ENCODE measurements at regions not wholly inside any gene's neighbourhood (a gene's known extent, or its start where the extent isn't known, plus 50 kb on each side); places are given as distances from the start of the nearest gene placed in this dataset.

DNA sequence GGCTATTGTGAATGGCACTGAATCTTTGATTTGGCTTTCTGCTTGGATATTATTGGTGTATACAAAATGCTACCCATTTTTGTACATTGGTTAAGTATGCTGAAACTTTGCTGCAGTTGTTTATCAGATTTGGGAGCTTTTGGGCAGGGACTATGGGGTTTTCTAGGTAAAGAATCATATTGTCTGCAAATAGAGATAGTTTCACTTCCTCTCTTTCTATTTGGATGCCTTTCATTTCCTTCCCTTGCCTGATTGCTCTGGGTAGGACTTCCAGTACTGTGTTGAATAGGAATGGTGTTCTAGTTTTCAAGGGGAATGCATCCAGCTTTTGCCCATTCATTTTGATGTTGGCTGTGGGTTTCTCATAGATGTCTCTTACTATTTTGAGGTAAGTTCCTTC, 489.1 kb upstream of the LRATD1 start:
- Histone ChIP-seq H3K36me3 (replicated peaks in 1 of 2; ENCODE audit: insufficient read depth in 1 of 2, low read depth in 2 of 2) (no peaks in the 10 kb centered on the region), H3K9me3 (no peaks in the 10 kb centered on the region), H3K4me1 (no peaks in the 10 kb centered on the region), H3K27ac (no peak overlapping the region), H3K27me3 (no peaks in the 10 kb centered on the region), H3K4me3 (no peak overlapping the region)
- intact Hi-C loops (cut with DNase I): no loop called here
- ATAC-seq: no peak
- no peak for DNase-seq
- TF ChIP-seq POLR2A (IDR thresholded peaks at IDR 0.05): no peak
- no peak for TF ChIP-seq CTCF (IDR thresholded peaks at IDR 0.05)

- DNase-seq (no peak), ATAC-seq (no peak)
- 19 to 26% methylated on average over 1 of the region's 1 CpG for WGBS, 2 donors
- no peaks in the 10 kb centered on the region for H3K4me1 ChIP-seq
- intact Hi-C loops (cut with DNase I): no loop called here
- no peaks in the 10 kb centered on the region for H3K9me3 ChIP-seq
- no peak overlapping the region for H3K27ac ChIP-seq
- H3K36me3 ChIP-seq (replicated peaks in 1 of 2; ENCODE audit: insufficient read depth in 1 of 2, low read depth in 2 of 2): no peaks in the 10 kb centered on the region
- no peaks in the 10 kb centered on the region for H3K27me3 ChIP-seq
- TF ChIP-seq POLR2A (IDR thresholded peaks at IDR 0.05) (no peak), CTCF (IDR thresholded peaks at IDR 0.05) (no peak)
- no peak overlapping the region for H3K4me3 ChIP-seq
Measured at GRCh38 chr2:14148216-14148615, 484.3 kb upstream of the LRATD1 start.

- no peak for ATAC-seq
- Histone ChIP-seq H3K27ac (no peak overlapping the region), H3K27me3 (no peaks in the 10 kb centered on the region), H3K4me1 (no peaks in the 10 kb centered on the region), H3K4me3 (no peak overlapping the region), H3K36me3 (replicated peaks in 1 of 2; ENCODE audit: insufficient read depth in 1 of 2, low read depth in 2 of 2) (no peaks in the 10 kb centered on the region), H3K9me3 (no peaks in the 10 kb centered on the region)
- intact Hi-C loops (cut with DNase I): no loop called here
- TF ChIP-seq CTCF (IDR thresholded peaks at IDR 0.05) (no peak), POLR2A (IDR thresholded peaks at IDR 0.05) (no peak)
- DNase-seq: no peak
Measured at GRCh38 chr2:14157816-14158215, 474.7 kb upstream of the LRATD1 start.

DNA sequence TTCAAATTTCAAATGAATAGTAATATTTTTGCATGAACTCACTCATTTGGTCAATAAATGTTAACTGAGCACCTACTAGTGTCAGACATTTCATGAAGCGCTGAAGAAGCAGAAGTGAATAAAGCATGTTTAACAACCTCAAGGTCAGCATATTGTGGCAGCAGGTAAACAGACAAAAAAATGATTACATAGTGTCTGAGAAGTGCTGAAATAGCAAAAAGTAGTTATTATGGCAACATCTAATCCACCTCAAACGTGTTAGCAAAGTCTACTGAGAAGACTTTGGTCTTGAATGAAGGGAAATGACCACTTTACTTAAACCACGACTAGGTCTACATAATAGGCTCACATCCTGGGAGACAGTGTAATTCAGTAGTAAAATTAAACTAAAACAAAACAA, 452.2 kb upstream of the LRATD1 start:
- 67 to 70% methylated on average over 3 of the region's 3 CpGs for WGBS, 2 donors
- Histone ChIP-seq H3K4me1 (no peaks in the 10 kb centered on the region), H3K27ac (no peak overlapping the region), H3K36me3 (replicated peaks in 1 of 2; ENCODE audit: insufficient read depth in 1 of 2, low read depth in 2 of 2) (no peaks in the 10 kb centered on the region), H3K4me3 (no peak overlapping the region), H3K9me3 (no peaks in the 10 kb centered on the region), H3K27me3 (no peaks in the 10 kb centered on the region)
- DNase-seq (no peak), ATAC-seq (no peak)
- intact Hi-C loops (cut with DNase I): no loop called here
- no peak for TF ChIP-seq POLR2A (IDR thresholded peaks at IDR 0.05)
- TF ChIP-seq CTCF (IDR thresholded peaks at IDR 0.05): no peak

DNA sequence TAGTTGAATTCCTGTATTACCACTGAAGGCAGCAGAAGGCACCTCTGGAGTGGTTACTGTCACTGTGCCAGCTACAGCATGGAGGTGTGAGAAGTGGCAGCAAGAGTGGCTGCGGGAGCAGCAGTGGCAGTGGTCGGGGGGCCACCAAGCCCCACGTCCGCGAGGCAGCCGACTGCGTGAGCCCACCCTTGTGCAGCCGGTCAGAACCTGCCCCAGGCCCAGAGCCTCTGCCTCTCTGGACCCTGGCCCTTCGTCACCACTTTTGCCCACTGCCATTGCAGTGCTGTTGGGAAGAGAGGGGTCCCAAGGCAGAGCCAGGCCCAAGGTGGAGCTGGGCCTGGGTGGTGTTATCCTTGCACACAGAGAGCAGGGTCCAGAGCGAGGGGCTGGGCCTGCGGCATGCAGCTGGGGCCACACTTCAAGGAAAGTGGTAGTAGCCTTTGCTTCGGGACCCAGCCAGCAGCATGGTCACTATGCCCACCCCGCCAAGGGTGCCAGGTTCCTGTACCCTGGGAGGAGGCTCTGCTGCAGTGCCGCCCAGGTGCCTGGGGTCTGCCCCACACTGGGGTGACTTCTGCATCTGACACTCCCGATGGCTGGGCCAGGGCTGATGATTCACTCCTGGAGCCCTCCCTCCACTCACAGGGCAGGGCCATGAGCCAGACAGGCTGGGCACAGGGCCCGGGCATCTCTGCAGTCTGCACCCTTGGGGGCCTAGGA, 450.1 kb upstream of the LRATD1 start:
- Histone ChIP-seq H3K4me1 (no peaks in the 10 kb centered on the region), H3K9me3 (no peaks in the 10 kb centered on the region), H3K36me3 (replicated peaks in 1 of 2; ENCODE audit: insufficient read depth in 1 of 2, low read depth in 2 of 2) (no peaks in the 10 kb centered on the region), H3K4me3 (no peak overlapping the region), H3K27me3 (no peaks in the 10 kb centered on the region), H3K27ac (no peak overlapping the region)
- no peak for ATAC-seq
- no peak for DNase-seq
- intact Hi-C loops (cut with DNase I): no loop called here
- no peak for TF ChIP-seq CTCF (IDR thresholded peaks at IDR 0.05)
- WGBS, 2 donors: 90 to 94% methylated on average over 9 to 15 of the region's 16 CpGs

Data from body of pancreas (tissue), 4 donors.